Calu3 (cell line): ENCODE measurements at regions not wholly inside any gene's neighbourhood (a gene's known extent, or its start where the extent isn't known, plus 50 kb on each side); places are given as distances from the start of the nearest gene placed in this dataset.

Experiments
- BruUV-seq: library from RNA; stranded (reverse); fragments of 400-500 nt; replicated peaks from 2 replicates; lab custom pipeline; 2021; lab: Mats Ljungman, UMichigan
- CTCF ChIA-PET: fragments of 300-600 bp; sonication (Branson Sonifier 250); formaldehyde crosslinking; loops from one replicate; lab custom pipeline; 2022; ENCODE audit warnings: antibody characterized with exemption; lab: Charles Lee
- DNase-seq: peaks from one replicate; pipeline ENCODE4 v3.0.0; 2022
- H3K27ac Mint-ChIP-seq: one replicate; pipeline ENCODE4 v1.8.0; 2022; ENCODE audit warnings: mixed read lengths; ENCODE audit not compliant: unreplicated experiment
- H3K27me3 Mint-ChIP-seq: one replicate; pipeline ENCODE4 v1.8.0; 2022; ENCODE audit warnings: mixed read lengths; ENCODE audit not compliant: unreplicated experiment
- H3K36me3 Mint-ChIP-seq: one replicate; pipeline ENCODE4 v1.8.0; 2022; ENCODE audit warnings: mild to moderate bottlenecking, moderate library complexity, mixed read lengths; ENCODE audit not compliant: insufficient read depth, unreplicated experiment
- H3K4me1 Mint-ChIP-seq: one replicate; pipeline ENCODE4 v1.8.0; 2022; ENCODE audit warnings: mild to moderate bottlenecking, low read depth, mixed read lengths; ENCODE audit not compliant: unreplicated experiment
- H3K4me3 Mint-ChIP-seq: one replicate; pipeline ENCODE4 v1.8.0; 2022; ENCODE audit warnings: mild to moderate bottlenecking, low read depth, moderate library complexity, mixed read lengths; ENCODE audit not compliant: unreplicated experiment
- H3K9me3 Mint-ChIP-seq: one replicate; pipeline ENCODE4 v1.8.0; 2022; ENCODE audit warnings: low read depth, mixed read lengths; ENCODE audit not compliant: unreplicated experiment
- CTCF ChIP-seq: fragments of 200-600 bp; IDR thresholded peaks from one replicate; pipeline ENCODE4 v1.8.0; 2022; ENCODE audit warnings: antibody characterized with exemption; ENCODE audit not compliant: unreplicated experiment
- intact Hi-C: fragments of 100-400 bp; cut with micrococcal nuclease; formaldehyde crosslinking; loops from one replicate; pipeline ENCODE4 v1.10.0; 2022; ENCODE audit not compliant: unreplicated experiment

- Mint-ChIP-seq H3K9me3 (no peaks in the 10 kb centered on the region), H3K4me3 (no peak overlapping the region), H3K4me1 (no peaks in the 10 kb centered on the region), H3K36me3 (no peaks in the 10 kb centered on the region), H3K27ac (no peak overlapping the region), H3K27me3 (no peaks in the 10 kb centered on the region)
- CTCF ChIA-PET = no interaction called here
- intact Hi-C loops = no loop called here
- no peak for TF ChIP-seq CTCF
- no TSS peak for BruUV-seq
- DNase-seq = no peak
Measured at GRCh38 chr13:74758188-74758587, 624.0 kb upstream of the KLF12 start.

- no TSS peak for BruUV-seq
- CTCF ChIA-PET = no interaction called here
- DNase-seq = no peak
- Mint-ChIP-seq H3K27ac (no peak overlapping the region), H3K27me3 (no peaks in the 10 kb centered on the region), H3K4me3 (no peak overlapping the region), H3K9me3 (no peaks in the 10 kb centered on the region), H3K36me3 (no peaks in the 10 kb centered on the region), H3K4me1 (no peaks in the 10 kb centered on the region)
- no peak for TF ChIP-seq CTCF
- intact Hi-C loops = no loop called here
Measured at GRCh38 chr13:74755065-74755464, 620.9 kb upstream of the KLF12 start.

- no peak for DNase-seq
- no peak overlapping the region for H3K4me3 Mint-ChIP-seq
- H3K36me3 Mint-ChIP-seq = no peaks in the 10 kb centered on the region
- CTCF ChIA-PET = no interaction called here
- no peaks in the 10 kb centered on the region for H3K27me3 Mint-ChIP-seq
- no peaks in the 10 kb centered on the region for H3K4me1 Mint-ChIP-seq
- no peaks in the 10 kb centered on the region for H3K9me3 Mint-ChIP-seq
- no peak for TF ChIP-seq CTCF
- no peak overlapping the region for H3K27ac Mint-ChIP-seq
- no TSS peak for BruUV-seq
- intact Hi-C loops = no loop called here
Measured at GRCh38 chr13:74751739-74752138, 617.5 kb upstream of the KLF12 start.

GRCh38 chr13:74747186-74747955 lies 613.2 kb upstream of the KLF12 start:
- Mint-ChIP-seq H3K27me3 (no peaks in the 10 kb centered on the region), H3K27ac (no peak overlapping the region), H3K36me3 (no peaks in the 10 kb centered on the region), H3K9me3 (no peaks in the 10 kb centered on the region), H3K4me1 (no peaks in the 10 kb centered on the region), H3K4me3 (no peak overlapping the region)
- no peak for TF ChIP-seq CTCF
- BruUV-seq = no TSS peak
- intact Hi-C loops = no loop called here
- CTCF ChIA-PET = interaction anchor here (0.7 kb wide), 1 partner anchor 935 kb away, joined by 3 read pairs; no protein-coding TSS in a partner anchor
- no peak for DNase-seq
